Thoracic aorta (tissue), 2 donors: ENCODE measurements at regions not wholly inside any gene's neighbourhood (a gene's known extent, or its start where the extent isn't known, plus 50 kb on each side); places are given as distances from the start of the nearest gene placed in this dataset.
A peak's percentile ranks its signal among the peaks of the same experiment; 100 is the strongest.

Experiments
- ATAC-seq: fragments of 150-250 bp; one replicate; pipeline ENCODE4 v1.8.0; 2017; ENCODE audit warnings: low read depth; ENCODE audit not compliant: insufficient number of reproducible peaks, low FRiP score
- DNase-seq: peaks from one replicate; pipeline ENCODE4 v3.0.0-alpha.2; 2020; ENCODE audit warnings: low spot score
- H3K27ac ChIP-seq, 2 donors: fragments of 200-600 bp; sonication (generic); 1 replicate in 1 of 2; 2 replicates in 1 of 2; pipeline ENCODE4 v1.5.1; 2016; ENCODE audit warnings: mild to moderate bottlenecking in 2 of 2, moderate library complexity in 2 of 2
- H3K27me3 ChIP-seq: fragments of 200-600 bp; sonication (generic); replicated peaks from 2 replicates; pipeline ENCODE4 v1.6.0; 2016; ENCODE audit warnings: mild to moderate bottlenecking; ENCODE audit not compliant: insufficient read depth
- H3K36me3 ChIP-seq: fragments of 200-600 bp; sonication (generic); one replicate; pipeline ENCODE4 v1.5.1; 2016
- H3K4me1 ChIP-seq, 2 donors: fragments of 200-600 bp; sonication (generic); 1 replicate in 1 of 2; 2 replicates in 1 of 2; pipeline versions ENCODE4 v1.5.1 to v1.6.0; 2016; ENCODE audit warnings: low read depth in 2 of 2, mild to moderate bottlenecking in 1 of 2; ENCODE audit not compliant: control insufficient read depth in 1 of 2
- H3K4me3 ChIP-seq: fragments of 200-600 bp; sonication (generic); 2 replicates; pipeline ENCODE4 v1.5.1; 2016; ENCODE audit warnings: mild to moderate bottlenecking
- H3K9me3 ChIP-seq: fragments of 200-600 bp; sonication (generic); 2 replicates; pipeline ENCODE4 v1.5.1; 2016
- CTCF ChIP-seq: fragments of 200-600 bp; sonication (generic); IDR thresholded peaks from one replicate; pipeline ENCODE4 v1.5.1; 2019; ENCODE audit warnings: antibody characterized with exemption

GRCh38 chr6:113306552-113307145 lies 550.5 kb upstream of the MARCKS start:
- Histone ChIP-seq H3K36me3 (no peaks in the 10 kb centered on the region), H3K27ac (no peak overlapping the region), H3K9me3 (no peaks in the 10 kb centered on the region), H3K27me3 (no peaks in the 10 kb centered on the region), H3K4me3 (no peak overlapping the region), H3K4me1 (no peaks in the 10 kb centered on the region)
- no peak for DNase-seq
- peak; percentile 35 for TF ChIP-seq CTCF
- ATAC-seq: no peak

- H3K27ac ChIP-seq: no peak overlapping the region
- no peaks in the 10 kb centered on the region for H3K9me3 ChIP-seq
- H3K4me1 ChIP-seq: no peaks in the 10 kb centered on the region
- ATAC-seq (no peak), DNase-seq (no peak)
- no peaks in the 10 kb centered on the region for H3K27me3 ChIP-seq
- H3K36me3 ChIP-seq: no peaks in the 10 kb centered on the region
- TF ChIP-seq CTCF: no peak
- no peak overlapping the region for H3K4me3 ChIP-seq
These were observed 548.9 kb upstream of the MARCKS start for GRCh38 chr6:113308266-113308665.

DNA sequence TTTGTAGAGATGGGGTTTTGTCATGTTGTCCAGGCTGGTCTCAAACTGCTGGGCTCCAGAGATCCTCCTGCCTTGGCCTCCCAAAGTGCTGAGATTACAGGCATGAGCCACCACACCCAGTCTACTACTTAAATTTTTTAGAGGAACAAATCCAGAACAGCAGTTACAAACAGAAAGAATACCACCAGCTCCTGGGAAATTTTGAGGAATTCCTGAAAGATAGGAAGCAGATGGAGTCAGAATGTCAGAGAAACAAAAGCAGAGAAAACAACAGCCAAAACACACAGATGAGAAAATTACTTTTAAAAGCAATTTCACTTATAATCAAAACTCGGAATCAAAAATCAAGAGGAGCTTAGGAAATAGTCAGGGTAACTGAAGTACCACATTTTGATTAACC lies 543.3 kb upstream of the MARCKS start:
- DNase-seq (no peak), ATAC-seq (no peak)
- H3K27ac ChIP-seq: no peak overlapping the region
- no peaks in the 10 kb centered on the region for H3K27me3 ChIP-seq
- no peak overlapping the region for H3K4me3 ChIP-seq
- no peaks in the 10 kb centered on the region for H3K4me1 ChIP-seq
- TF ChIP-seq CTCF: no peak
- H3K9me3 ChIP-seq: no peaks in the 10 kb centered on the region
- H3K36me3 ChIP-seq: no peaks in the 10 kb centered on the region

- DNase-seq (no peak), ATAC-seq (no peak)
- Histone ChIP-seq H3K4me1 (no peaks in the 10 kb centered on the region), H3K27ac (no peak overlapping the region), H3K36me3 (no peaks in the 10 kb centered on the region), H3K4me3 (no peak overlapping the region), H3K27me3 (no peaks in the 10 kb centered on the region), H3K9me3 (no peaks in the 10 kb centered on the region)
- no peak for TF ChIP-seq CTCF
These were observed 542.0 kb upstream of the MARCKS start for GRCh38 chr6:113315165-113315564.

DNA sequence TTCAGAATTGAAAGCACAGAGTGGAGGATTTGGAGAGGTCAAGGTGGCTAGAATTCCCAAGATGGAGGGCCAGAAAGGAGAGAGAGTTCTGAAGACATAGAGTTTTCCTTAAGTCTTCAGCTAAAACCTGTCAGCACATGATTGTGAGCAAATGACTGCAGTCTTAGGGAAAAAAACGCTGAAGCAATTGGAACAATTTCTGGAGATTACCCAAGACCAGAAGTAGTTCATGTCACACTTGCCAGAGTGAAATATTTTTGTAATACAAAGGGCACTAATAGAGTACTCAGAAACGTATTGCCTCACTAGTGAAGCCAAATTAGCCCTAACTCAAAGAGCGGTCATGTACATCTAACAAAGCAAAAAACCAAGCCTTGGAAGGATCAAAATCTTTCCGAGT lies 541.3 kb upstream of the MARCKS start:
- Histone ChIP-seq H3K4me1 (no peaks in the 10 kb centered on the region), H3K36me3 (no peaks in the 10 kb centered on the region), H3K27ac (no peak overlapping the region), H3K9me3 (no peaks in the 10 kb centered on the region), H3K27me3 (no peaks in the 10 kb centered on the region), H3K4me3 (no peak overlapping the region)
- no peak for TF ChIP-seq CTCF
- ATAC-seq: no peak
- DNase-seq: no peak
